ENCODE measurements at regions not wholly inside any gene's neighbourhood (a gene's known extent, or its start where the extent isn't known, plus 50 kb on each side); places are given as distances from the start of the nearest gene placed in this dataset.
"Not testable (repeated sequence)": the region's sequence is repeated elsewhere in the genome, so short reads cannot be mapped to it uniquely, and the experiment has no call there.

- TF ChIP-seq, protein P1, sequence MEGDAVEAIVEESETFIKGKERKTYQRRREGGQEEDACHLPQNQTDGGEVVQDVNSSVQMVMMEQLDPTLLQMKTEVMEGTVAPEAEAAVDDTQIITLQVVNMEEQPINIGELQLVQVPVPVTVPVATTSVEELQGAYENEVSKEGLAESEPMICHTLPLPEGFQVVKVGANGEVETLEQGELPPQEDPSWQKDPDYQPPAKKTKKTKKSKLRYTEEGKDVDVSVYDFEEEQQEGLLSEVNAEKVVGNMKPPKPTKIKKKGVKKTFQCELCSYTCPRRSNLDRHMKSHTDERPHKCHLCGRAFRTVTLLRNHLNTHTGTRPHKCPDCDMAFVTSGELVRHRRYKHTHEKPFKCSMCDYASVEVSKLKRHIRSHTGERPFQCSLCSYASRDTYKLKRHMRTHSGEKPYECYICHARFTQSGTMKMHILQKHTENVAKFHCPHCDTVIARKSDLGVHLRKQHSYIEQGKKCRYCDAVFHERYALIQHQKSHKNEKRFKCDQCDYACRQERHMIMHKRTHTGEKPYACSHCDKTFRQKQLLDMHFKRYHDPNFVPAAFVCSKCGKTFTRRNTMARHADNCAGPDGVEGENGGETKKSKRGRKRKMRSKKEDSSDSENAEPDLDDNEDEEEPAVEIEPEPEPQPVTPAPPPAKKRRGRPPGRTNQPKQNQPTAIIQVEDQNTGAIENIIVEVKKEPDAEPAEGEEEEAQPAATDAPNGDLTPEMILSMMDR (conservative IDR thresholded peaks at IDR 0.05; ENCODE audit: low read length): not testable (repeated sequence)
- not testable (repeated sequence) for TF ChIP-seq EZH2phosphoT487 (IDR thresholded peaks at IDR 0.05; ENCODE audit: borderline replicate concordance)
Observed at GRCh38 chr11:49579492-49579891, 371.1 kb upstream of the FOLH1 start.

Measured in Loucy (cell line).